ENCODE measurements at regions not wholly inside any gene's neighbourhood (a gene's known extent, or its start where the extent isn't known, plus 50 kb on each side); places are given as distances from the start of the nearest gene placed in this dataset.

DNA sequence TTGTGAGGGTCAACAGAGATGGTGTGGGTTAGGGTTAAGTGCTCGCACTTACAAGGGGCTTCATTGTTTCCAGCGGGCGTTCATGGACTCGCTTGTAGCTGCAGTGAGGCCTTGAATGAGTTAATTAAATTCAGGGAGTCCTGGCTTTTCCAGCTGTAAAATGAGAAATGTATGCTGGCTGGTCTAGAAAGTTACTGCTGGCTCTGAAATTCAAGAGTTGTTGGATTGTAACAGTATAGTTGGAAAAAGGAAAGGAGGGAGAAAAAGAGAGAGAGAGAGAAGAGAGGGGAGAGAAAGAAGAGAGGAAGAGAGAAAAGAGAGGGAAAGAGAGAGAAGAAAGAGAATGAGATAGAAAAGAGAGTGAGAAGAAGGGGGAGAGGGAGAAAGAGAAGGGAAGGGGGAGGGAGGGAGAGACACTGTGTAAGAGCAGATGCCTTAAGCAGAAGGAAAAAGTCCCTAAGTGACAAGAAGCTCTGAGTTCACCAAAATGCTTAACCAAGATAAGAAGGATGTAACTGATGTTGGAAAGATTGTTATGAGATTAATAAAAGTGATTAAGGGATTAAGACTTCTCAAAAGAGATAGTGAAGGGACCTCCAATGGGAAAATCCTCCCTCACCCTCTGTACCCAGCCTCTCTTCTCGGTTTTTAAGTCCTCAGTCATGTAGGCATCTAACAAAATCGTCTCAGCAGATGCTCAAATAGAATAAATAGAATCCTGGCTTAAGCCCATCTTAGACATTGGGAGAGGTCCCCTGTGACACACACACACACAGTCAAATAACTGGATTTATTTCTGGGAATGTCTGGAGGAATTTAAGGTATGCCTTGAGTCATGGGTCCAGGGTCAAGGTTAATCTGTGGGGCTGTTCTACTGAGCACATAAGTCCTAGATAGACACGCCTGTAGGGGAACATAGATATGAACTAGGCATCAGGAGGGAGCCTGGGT is 477.9 kb downstream of the MIAT start:
- no peak for DNase-seq
- no peak overlapping the region for H3K27ac ChIP-seq

DNA sequence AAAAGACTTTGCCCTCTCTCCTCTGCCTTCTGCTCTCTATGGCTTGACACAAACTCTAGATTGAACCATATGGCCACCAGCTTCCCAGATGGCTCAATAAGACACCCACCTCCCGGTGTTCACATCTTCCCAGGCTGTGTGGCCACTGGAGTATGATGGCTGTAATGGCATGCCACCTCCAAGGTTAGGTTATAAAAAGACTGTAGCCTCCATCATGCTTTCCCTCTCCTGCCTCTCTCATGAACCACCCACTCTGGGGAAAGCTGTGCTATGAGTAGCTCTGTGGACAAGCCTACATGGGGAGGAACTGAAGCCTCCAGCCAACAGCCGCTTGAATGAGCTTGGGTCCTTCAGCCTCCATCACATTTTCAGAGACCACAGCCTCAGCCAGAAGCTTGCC is 479.2 kb downstream of the MIAT start:
- TF ChIP-seq, protein P1, sequence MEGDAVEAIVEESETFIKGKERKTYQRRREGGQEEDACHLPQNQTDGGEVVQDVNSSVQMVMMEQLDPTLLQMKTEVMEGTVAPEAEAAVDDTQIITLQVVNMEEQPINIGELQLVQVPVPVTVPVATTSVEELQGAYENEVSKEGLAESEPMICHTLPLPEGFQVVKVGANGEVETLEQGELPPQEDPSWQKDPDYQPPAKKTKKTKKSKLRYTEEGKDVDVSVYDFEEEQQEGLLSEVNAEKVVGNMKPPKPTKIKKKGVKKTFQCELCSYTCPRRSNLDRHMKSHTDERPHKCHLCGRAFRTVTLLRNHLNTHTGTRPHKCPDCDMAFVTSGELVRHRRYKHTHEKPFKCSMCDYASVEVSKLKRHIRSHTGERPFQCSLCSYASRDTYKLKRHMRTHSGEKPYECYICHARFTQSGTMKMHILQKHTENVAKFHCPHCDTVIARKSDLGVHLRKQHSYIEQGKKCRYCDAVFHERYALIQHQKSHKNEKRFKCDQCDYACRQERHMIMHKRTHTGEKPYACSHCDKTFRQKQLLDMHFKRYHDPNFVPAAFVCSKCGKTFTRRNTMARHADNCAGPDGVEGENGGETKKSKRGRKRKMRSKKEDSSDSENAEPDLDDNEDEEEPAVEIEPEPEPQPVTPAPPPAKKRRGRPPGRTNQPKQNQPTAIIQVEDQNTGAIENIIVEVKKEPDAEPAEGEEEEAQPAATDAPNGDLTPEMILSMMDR (IDR thresholded peaks at IDR 0.05), result no peak
- no peak for TF ChIP-seq POLR2A (IDR thresholded peaks at IDR 0.05)
- no peak for DNase-seq
- Histone ChIP-seq H3K4me1 (no peaks in the 10 kb centered on the region), H3K36me3 (no peaks in the 10 kb centered on the region), H3K4me3 (no peak overlapping the region), H3K27me3 (no peaks in the 10 kb centered on the region), H3K9me3 (no peaks in the 10 kb centered on the region), H3K27ac (no peak overlapping the region)

More for the DNA sequence above, 477.9 kb downstream of the MIAT start:
- Histone ChIP-seq H3K27me3 (no peaks in the 10 kb centered on the region), H3K9me3 (no peaks in the 10 kb centered on the region), H3K36me3 (no peaks in the 10 kb centered on the region), H3K4me1 (no peaks in the 10 kb centered on the region), H3K4me3 (no peak overlapping the region)
- TF ChIP-seq, protein P1 (IDR thresholded peaks at IDR 0.05), result no peak
- no peak for TF ChIP-seq POLR2A (IDR thresholded peaks at IDR 0.05)

DNA sequence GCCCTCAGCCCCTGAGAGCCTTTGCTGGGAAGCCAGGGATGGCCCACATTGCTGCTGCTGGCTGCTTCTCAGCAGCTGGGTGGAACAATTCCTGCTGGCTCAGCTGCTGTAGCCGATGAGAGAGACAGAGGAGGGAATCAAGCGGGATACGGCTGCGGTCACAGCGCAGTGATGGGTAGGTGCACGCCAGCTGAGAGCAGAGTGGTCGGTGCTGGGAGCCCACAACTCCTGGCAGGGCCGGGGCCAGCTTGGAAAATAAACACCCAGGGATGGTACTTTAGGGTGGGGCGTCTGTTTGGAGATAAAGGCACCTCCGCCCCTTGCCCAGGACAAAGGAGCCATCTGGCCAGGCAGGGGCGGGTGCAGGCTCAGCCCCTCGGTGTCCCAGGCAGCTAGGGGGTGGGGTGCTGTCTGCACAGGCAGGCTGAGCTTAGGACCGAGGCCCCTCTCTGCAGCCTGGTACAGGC is 480.5 kb downstream of the MIAT start:
- Histone ChIP-seq H3K4me1 (no peaks in the 10 kb centered on the region), H3K27ac (no peak overlapping the region), H3K27me3 (no peaks in the 10 kb centered on the region), H3K36me3 (no peaks in the 10 kb centered on the region), H3K4me3 (no peak overlapping the region), H3K9me3 (no peaks in the 10 kb centered on the region)
- DNase-seq, result no peak
- TF ChIP-seq POLR2A (IDR thresholded peaks at IDR 0.05), result no peak
- TF ChIP-seq, protein P1 (IDR thresholded peaks at IDR 0.05), result no peak

DNA sequence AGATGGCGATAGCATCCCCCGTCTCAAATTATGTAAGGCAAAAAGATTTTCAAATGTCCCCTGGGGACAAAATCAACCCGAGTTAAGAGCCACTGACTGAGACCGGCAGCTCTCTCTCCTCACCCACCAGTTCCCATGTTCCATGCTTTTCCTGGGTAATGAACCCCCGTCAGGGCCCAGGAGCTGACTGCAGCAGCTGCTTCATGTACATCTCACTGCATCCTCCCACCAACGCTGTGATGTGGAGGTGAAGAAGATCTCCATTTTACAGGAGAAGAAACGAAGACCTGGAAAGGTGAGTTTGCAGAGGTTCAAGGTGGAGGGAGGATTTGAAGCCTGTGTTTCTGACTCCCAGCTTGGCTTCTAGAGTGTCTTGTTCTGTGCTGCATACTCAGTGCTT is 481.1 kb downstream of the MIAT start:
- TF ChIP-seq POLR2A (IDR thresholded peaks at IDR 0.05), result no peak
- TF ChIP-seq, protein P1 (IDR thresholded peaks at IDR 0.05), result no peak
- DNase-seq, result no peak
- H3K4me1 ChIP-seq, result no peaks in the 10 kb centered on the region

DNA sequence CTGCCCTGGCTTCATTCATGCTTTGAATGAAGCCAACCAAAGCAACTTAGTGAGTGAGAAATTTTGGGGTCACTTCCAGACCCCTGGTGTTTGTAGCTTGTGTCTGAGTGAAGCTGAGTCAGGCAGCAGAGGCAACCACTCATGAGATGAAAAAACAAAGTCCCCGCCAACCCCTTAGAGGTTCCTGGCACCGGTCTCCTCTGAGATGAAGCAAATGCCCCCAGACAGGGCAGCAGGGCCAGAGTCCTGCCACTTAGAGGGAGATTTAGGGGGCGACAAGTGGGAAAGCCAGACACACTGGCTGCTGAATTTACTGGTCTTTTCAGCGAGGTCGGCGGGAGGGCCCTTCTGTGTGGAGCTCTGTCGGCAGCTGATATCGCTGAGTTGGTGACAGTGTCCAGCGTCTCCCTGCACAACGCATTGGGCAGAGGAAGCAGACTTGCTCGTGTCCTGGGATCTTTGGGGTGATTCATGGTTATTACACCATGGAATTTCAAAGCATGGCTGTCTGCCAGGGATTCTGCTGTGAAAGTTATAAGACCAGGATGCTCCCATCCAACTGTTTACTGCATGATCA is 482.6 kb downstream of the MIAT start:
- Histone ChIP-seq H3K27ac (no peak overlapping the region), H3K27me3 (no peaks in the 10 kb centered on the region), H3K9me3 (no peaks in the 10 kb centered on the region), H3K36me3 (no peaks in the 10 kb centered on the region), H3K4me3 (no peak overlapping the region), H3K4me1 (no peaks in the 10 kb centered on the region)
- no peak for DNase-seq
- TF ChIP-seq, protein P1 (IDR thresholded peaks at IDR 0.05), result no peak
- TF ChIP-seq POLR2A (IDR thresholded peaks at IDR 0.05), result no peak

More for the DNA sequence above, 481.1 kb downstream of the MIAT start:
- H3K4me3 ChIP-seq, result no peak overlapping the region
- H3K36me3 ChIP-seq, result no peaks in the 10 kb centered on the region
- H3K9me3 ChIP-seq, result no peaks in the 10 kb centered on the region
- H3K27ac ChIP-seq, result no peak overlapping the region
- H3K27me3 ChIP-seq, result no peaks in the 10 kb centered on the region

All from Peyer's patch (tissue), 4 donors.